HEK293T (cell line): ENCODE measurements at regions not wholly inside any gene's neighbourhood (a gene's known extent, or its start where the extent isn't known, plus 50 kb on each side); places are given as distances from the start of the nearest gene placed in this dataset.

ENCODE experiments used
- BHLHE40 ChIP-seq: fragments of 450-650 bp; IDR thresholded peaks from 2 replicates; pipeline ENCODE4 v1.6.1; 2016; ENCODE audit warnings: mild to moderate bottlenecking, moderate library complexity, borderline replicate concordance
- ELF4 ChIP-seq: fragments of 450-650 bp; IDR thresholded peaks from 2 replicates; pipeline ENCODE4 v1.6.1; 2017; ENCODE audit warnings: antibody characterized with exemption
- FOXK2 ChIP-seq: fragments of 450-650 bp; IDR thresholded peaks from 2 replicates; pipeline ENCODE4 v1.6.1; 2016; ENCODE audit warnings: mild to moderate bottlenecking
- FOXM1 ChIP-seq: fragments of 450-650 bp; IDR thresholded peaks from 2 replicates; pipeline ENCODE4 v1.6.1; 2017; ENCODE audit warnings: mild to moderate bottlenecking, borderline replicate concordance
- L3MBTL2 ChIP-seq: fragments of 450-650 bp; conservative IDR thresholded peaks from 2 replicates; pipeline ENCODE4 v1.6.1; 2016; ENCODE audit warnings: mild to moderate bottlenecking
- LEF1 ChIP-seq: fragments of 450-650 bp; IDR thresholded peaks from 2 replicates; pipeline ENCODE4 v1.6.1; 2017; ENCODE audit warnings: mild to moderate bottlenecking, borderline replicate concordance
- NFRKB ChIP-seq: fragments of 450-650 bp; IDR thresholded peaks from 2 replicates; pipeline ENCODE4 v1.6.1; 2016; ENCODE audit warnings: mild to moderate bottlenecking, moderate library complexity
- SP1 ChIP-seq: fragments of 450-650 bp; IDR thresholded peaks from 2 replicates; pipeline ENCODE4 v1.6.1; 2017
- SUZ12 ChIP-seq: fragments of 450-650 bp; IDR thresholded peaks from 2 replicates; pipeline ENCODE4 v1.6.1; 2016; ENCODE audit warnings: mild to moderate bottlenecking
- TARDBP ChIP-seq: fragments of 450-650 bp; IDR thresholded peaks from 2 replicates; pipeline ENCODE4 v1.6.1; 2016
- ZNF384 ChIP-seq: fragments of 450-650 bp; IDR thresholded peaks from 2 replicates; pipeline ENCODE4 v1.6.1; 2016

- TF ChIP-seq NFRKB (no peak), FOXM1 (no peak), FOXK2 (no peak), TARDBP (no peak), L3MBTL2 (no peak), ZNF384 (no peak), SP1 (no peak), ELF4 (no peak), SUZ12 (no peak), BHLHE40 (no peak), LEF1 (no peak)
These were observed 600.6 kb upstream of the FAT3 start for GRCh38 chr11:91624021-91624420.
